Liver (tissue), 7 donors: ENCODE measurements at regions not wholly inside any gene's neighbourhood (a gene's known extent, or its start where the extent isn't known, plus 50 kb on each side); places are given as distances from the start of the nearest gene placed in this dataset.

Experiments used
- DNase-seq: peaks from one replicate; pipeline ENCODE4 v3.0.0-alpha.2; 2017; ENCODE audit warnings: low spot score
- H3K27ac ChIP-seq, 2 donors: one replicate each; pipeline ENCODE4 v1.7.0; 2013; ENCODE audit warnings: inconsistent platforms in 2 of 2, low read length in 2 of 2, control low read depth in 1 of 2, low read depth in 1 of 2, mild to moderate bottlenecking in 1 of 2
- H3K27me3 ChIP-seq, 4 donors: one replicate each; pipeline versions ENCODE4 v1.6.1 to v1.7.0; 2013; ENCODE audit warnings: low read length in 3 of 4, inconsistent platforms in 1 of 4, mild to moderate bottlenecking in 1 of 4, moderate library complexity in 1 of 4; ENCODE audit not compliant: control insufficient read depth in 4 of 4, insufficient read depth in 4 of 4
- H3K36me3 ChIP-seq, 4 donors: one replicate each; pipeline versions ENCODE4 v1.6.1 to v1.7.0; 2013; ENCODE audit warnings: low read length in 3 of 4, mild to moderate bottlenecking in 3 of 4, low read depth in 1 of 4, moderate library complexity in 1 of 4; ENCODE audit not compliant: control insufficient read depth in 4 of 4, insufficient read depth in 3 of 4
- H3K4me1 ChIP-seq, 4 donors: one replicate each; pipeline versions ENCODE4 v1.6.1 to v1.7.0; 2013; ENCODE audit warnings: low read length in 3 of 4, mild to moderate bottlenecking in 3 of 4, moderate library complexity in 1 of 4; ENCODE audit not compliant: control insufficient read depth in 4 of 4, insufficient read depth in 4 of 4
- H3K4me3 ChIP-seq, 3 donors: one replicate each; pipeline versions ENCODE4 v1.6.1 to v1.7.0; 2013; ENCODE audit warnings: low read length in 3 of 3, control low read depth in 1 of 3, low read depth in 1 of 3, mild to moderate bottlenecking in 1 of 3
- H3K9ac ChIP-seq, 2 donors: one replicate each; pipeline ENCODE4 v1.7.0; 2013; ENCODE audit warnings: low read length in 2 of 2, mild to moderate bottlenecking in 2 of 2, moderate library complexity in 2 of 2, control low read depth in 1 of 2, low read depth in 1 of 2
- H3K9me3 ChIP-seq, 4 donors: one replicate each; pipeline versions ENCODE4 v1.6.1 to v1.7.0; 2013; ENCODE audit warnings: low read length in 3 of 4; ENCODE audit not compliant: control insufficient read depth in 4 of 4
- EGR1 ChIP-seq, 2 donors: IDR thresholded peaks; 2 replicates each; pipeline ENCODE4 v1.6.1; 2016 to 2018; ENCODE audit warnings: antibody characterized with exemption in 2 of 2, low read depth in 2 of 2
- FOXA1 ChIP-seq: IDR thresholded peaks from 2 replicates; pipeline ENCODE4 v1.6.1; 2016; ENCODE audit warnings: antibody characterized with exemption
- FOXA2 ChIP-seq: IDR thresholded peaks from 2 replicates; pipeline ENCODE4 v1.6.1; 2016; ENCODE audit warnings: antibody characterized with exemption
- JUND ChIP-seq, 2 donors: IDR thresholded peaks; 2 replicates each; pipeline ENCODE4 v1.6.1; 2016; ENCODE audit warnings: antibody characterized with exemption in 2 of 2
- RXRA ChIP-seq, 2 donors: IDR thresholded peaks; 2 replicates each; pipeline ENCODE4 v1.6.1; 2017 to 2018; ENCODE audit warnings: antibody characterized with exemption in 2 of 2, mild to moderate bottlenecking in 1 of 2
- SP1 ChIP-seq: IDR thresholded peaks from 2 replicates; pipeline ENCODE4 v1.6.1; 2018; ENCODE audit warnings: antibody characterized with exemption, mild to moderate bottlenecking
- TAF1 ChIP-seq: conservative IDR thresholded peaks from 2 replicates; pipeline ENCODE4 v1.6.1; 2016; ENCODE audit warnings: antibody characterized with exemption, mild to moderate bottlenecking
- YY1 ChIP-seq: IDR thresholded peaks from 2 replicates; pipeline ENCODE4 v1.6.1; 2016; ENCODE audit warnings: antibody characterized with exemption, mild to moderate bottlenecking
- WGBS: extraction: QIAGEN DNeasy Blood & Tissue Kit; methylation state at CpG from one replicate; pipeline ENCODE4 v1.1.7; 2013; 5-methylcytosine and 5-hydroxymethylcytosine counted together
- TF ChIP-seq, protein P1 (sequence below): IDR thresholded peaks from 2 replicates; pipeline ENCODE4 v1.6.1; 2016; ENCODE audit warnings: antibody characterized with exemption, mild to moderate bottlenecking
- TF ChIP-seq, protein P2 (sequence below): IDR thresholded peaks from 2 replicates; pipeline ENCODE4 v1.6.1; 2016; ENCODE audit warnings: antibody characterized with exemption
- TF ChIP-seq, protein P3 (sequence below): IDR thresholded peaks from 2 replicates; pipeline ENCODE4 v1.6.1; 2016; ENCODE audit warnings: antibody characterized with exemption
- donor health status: healthy.
- donor health status: healthy.
- donor health status: healthy.
- donor health status: healthy.

DNA sequence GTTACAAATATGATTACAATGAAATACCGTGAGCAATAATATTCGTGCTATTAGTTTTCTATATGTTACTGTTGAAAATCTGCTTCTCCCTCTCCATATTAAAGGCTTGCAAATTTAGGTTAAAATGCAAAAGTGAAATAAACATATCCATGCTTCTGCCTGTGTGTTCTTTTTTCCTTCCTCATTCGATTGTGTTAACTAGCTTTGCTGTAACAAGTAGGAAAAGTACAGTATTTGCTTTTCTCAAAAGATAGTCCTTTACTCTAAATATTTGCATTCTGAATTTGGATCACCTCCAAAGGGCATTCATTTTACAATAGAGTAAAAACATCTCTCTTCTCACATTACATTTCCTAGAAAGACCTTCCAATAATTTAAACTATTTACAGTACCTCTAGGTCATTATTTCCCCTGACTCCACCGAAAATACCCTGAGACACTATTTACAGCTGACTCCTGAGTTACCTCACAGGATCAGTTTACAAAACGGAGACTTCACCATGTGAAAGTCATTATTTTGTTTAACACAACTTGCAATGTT is 835.0 kb upstream of the FANCL start:
- no peaks in the 10 kb centered on the region for H3K9me3 ChIP-seq
- no peaks in the 10 kb centered on the region for H3K36me3 ChIP-seq
- no peaks in the 10 kb centered on the region for H3K27me3 ChIP-seq
- no peak for DNase-seq
- no peak overlapping the region for H3K4me3 ChIP-seq
- H3K27ac ChIP-seq = no peak overlapping the region
- no peak overlapping the region for H3K9ac ChIP-seq
- TF ChIP-seq TAF1 = no peak
- TF ChIP-seq FOXA1 = no peak
- no peak for TF ChIP-seq FOXA2
- TF ChIP-seq, protein P1, sequence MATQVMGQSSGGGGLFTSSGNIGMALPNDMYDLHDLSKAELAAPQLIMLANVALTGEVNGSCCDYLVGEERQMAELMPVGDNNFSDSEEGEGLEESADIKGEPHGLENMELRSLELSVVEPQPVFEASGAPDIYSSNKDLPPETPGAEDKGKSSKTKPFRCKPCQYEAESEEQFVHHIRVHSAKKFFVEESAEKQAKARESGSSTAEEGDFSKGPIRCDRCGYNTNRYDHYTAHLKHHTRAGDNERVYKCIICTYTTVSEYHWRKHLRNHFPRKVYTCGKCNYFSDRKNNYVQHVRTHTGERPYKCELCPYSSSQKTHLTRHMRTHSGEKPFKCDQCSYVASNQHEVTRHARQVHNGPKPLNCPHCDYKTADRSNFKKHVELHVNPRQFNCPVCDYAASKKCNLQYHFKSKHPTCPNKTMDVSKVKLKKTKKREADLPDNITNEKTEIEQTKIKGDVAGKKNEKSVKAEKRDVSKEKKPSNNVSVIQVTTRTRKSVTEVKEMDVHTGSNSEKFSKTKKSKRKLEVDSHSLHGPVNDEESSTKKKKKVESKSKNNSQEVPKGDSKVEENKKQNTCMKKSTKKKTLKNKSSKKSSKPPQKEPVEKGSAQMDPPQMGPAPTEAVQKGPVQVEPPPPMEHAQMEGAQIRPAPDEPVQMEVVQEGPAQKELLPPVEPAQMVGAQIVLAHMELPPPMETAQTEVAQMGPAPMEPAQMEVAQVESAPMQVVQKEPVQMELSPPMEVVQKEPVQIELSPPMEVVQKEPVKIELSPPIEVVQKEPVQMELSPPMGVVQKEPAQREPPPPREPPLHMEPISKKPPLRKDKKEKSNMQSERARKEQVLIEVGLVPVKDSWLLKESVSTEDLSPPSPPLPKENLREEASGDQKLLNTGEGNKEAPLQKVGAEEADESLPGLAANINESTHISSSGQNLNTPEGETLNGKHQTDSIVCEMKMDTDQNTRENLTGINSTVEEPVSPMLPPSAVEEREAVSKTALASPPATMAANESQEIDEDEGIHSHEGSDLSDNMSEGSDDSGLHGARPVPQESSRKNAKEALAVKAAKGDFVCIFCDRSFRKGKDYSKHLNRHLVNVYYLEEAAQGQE = no peak
- no peak for TF ChIP-seq RXRA (IDR thresholded peaks at IDR 0.05)
- no peaks in the 10 kb centered on the region for H3K4me1 ChIP-seq
- WGBS = 56% methylated on average over 5 of the region's 5 CpGs

DNA sequence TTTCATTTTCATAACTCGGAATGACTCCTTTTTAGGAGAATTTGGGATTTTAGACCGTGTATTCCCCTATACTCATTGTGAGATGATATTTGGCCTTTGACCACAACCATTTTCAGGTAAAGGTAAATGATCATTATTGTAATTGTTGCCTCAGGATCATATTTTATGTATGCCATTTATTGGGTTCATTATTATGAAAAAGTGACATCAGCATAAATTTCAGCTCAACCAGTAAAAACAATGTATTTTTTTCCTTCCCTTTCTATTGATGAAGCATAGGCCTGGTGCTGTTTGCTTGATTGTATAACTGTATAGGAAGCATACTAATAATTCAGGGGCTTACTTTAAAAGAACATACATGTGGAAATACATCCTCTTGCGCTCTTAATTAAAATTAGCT is 832.9 kb upstream of the FANCL start:
- 93% methylated on average over 3 of the region's 3 CpGs for WGBS
- TF ChIP-seq FOXA1 = no peak
- no peak for TF ChIP-seq YY1
- TF ChIP-seq SP1 = no peak
- TF ChIP-seq, protein P1 = no peak
- TF ChIP-seq, protein P2, sequence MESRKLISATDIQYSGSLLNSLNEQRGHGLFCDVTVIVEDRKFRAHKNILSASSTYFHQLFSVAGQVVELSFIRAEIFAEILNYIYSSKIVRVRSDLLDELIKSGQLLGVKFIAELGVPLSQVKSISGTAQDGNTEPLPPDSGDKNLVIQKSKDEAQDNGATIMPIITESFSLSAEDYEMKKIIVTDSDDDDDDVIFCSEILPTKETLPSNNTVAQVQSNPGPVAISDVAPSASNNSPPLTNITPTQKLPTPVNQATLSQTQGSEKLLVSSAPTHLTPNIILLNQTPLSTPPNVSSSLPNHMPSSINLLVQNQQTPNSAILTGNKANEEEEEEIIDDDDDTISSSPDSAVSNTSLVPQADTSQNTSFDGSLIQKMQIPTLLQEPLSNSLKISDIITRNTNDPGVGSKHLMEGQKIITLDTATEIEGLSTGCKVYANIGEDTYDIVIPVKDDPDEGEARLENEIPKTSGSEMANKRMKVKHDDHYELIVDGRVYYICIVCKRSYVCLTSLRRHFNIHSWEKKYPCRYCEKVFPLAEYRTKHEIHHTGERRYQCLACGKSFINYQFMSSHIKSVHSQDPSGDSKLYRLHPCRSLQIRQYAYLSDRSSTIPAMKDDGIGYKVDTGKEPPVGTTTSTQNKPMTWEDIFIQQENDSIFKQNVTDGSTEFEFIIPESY = no peak
- no peak for TF ChIP-seq JUND (IDR thresholded peaks at IDR 0.05)
- TF ChIP-seq, protein P3, sequence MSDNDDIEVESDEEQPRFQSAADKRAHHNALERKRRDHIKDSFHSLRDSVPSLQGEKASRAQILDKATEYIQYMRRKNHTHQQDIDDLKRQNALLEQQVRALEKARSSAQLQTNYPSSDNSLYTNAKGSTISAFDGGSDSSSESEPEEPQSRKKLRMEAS = no peak
- TF ChIP-seq EGR1 (IDR thresholded peaks at IDR 0.05; ENCODE audit: low read depth in 2 of 2) = no peak
- H3K27ac ChIP-seq = no peak overlapping the region
- H3K36me3 ChIP-seq = no peaks in the 10 kb centered on the region
- H3K4me1 ChIP-seq = no peaks in the 10 kb centered on the region
- DNase-seq = no peak
- no peaks in the 10 kb centered on the region for H3K27me3 ChIP-seq
- no peak overlapping the region for H3K4me3 ChIP-seq
- no peak overlapping the region for H3K9ac ChIP-seq
- H3K9me3 ChIP-seq = no peaks in the 10 kb centered on the region
